ENCODE measurements at regions not wholly inside any gene's neighbourhood (a gene's known extent, or its start where the extent isn't known, plus 50 kb on each side); places are given as distances from the start of the nearest gene placed in this dataset.
"Not testable (repeated sequence)": the region's sequence is repeated elsewhere in the genome, so short reads cannot be mapped to it uniquely, and the experiment has no call there.

- DNase-seq, result no peak
Observed at GRCh38 chr6:80535914-80536565, 429.6 kb downstream of the BCKDHB start.

GRCh38 chr6:80531681-80532619 lies 425.5 kb downstream of the BCKDHB start:
- no peak for DNase-seq

- no peak for DNase-seq
Observed at GRCh38 chr6:80530103-80530502, 423.6 kb downstream of the BCKDHB start.

GRCh38 chr6:80528115-80528514 lies 421.6 kb downstream of the BCKDHB start:
- no peak for DNase-seq

GRCh38 chr6:80527552-80528052 lies 421.1 kb downstream of the BCKDHB start:
- DNase-seq, result no peak

- DNase-seq, result no peak
Observed at GRCh38 chr6:80523531-80523997, 417.1 kb downstream of the BCKDHB start.

GRCh38 chr6:80523010-80523409 lies 416.5 kb downstream of the BCKDHB start:
- DNase-seq, result no peak

- no peak for DNase-seq
Observed at GRCh38 chr6:80522576-80522975, 416.1 kb downstream of the BCKDHB start.

GRCh38 chr6:80519811-80520594 lies 413.5 kb downstream of the BCKDHB start:
- no peak for DNase-seq

- no peak for DNase-seq
Observed at GRCh38 chr6:80517525-80517924, 411.1 kb downstream of the BCKDHB start.

- not testable (repeated sequence) for DNase-seq
Observed at GRCh38 chr6:80510521-80510920, 404.1 kb downstream of the BCKDHB start.

- DNase-seq, result no peak
Observed at GRCh38 chr6:80508885-80509630, 402.6 kb downstream of the BCKDHB start.

GRCh38 chr6:80504882-80505281 lies 398.4 kb downstream of the BCKDHB start:
- DNase-seq, result no peak

GRCh38 chr6:80503660-80504059 lies 397.2 kb downstream of the BCKDHB start:
- no peak for DNase-seq

GRCh38 chr6:80502871-80503270 lies 396.4 kb downstream of the BCKDHB start:
- DNase-seq, result no peak

- no peak for DNase-seq
Observed at GRCh38 chr6:80501636-80502035, 395.2 kb downstream of the BCKDHB start.

- not testable (repeated sequence) for DNase-seq
Observed at GRCh38 chr6:80497696-80498486, 391.4 kb downstream of the BCKDHB start.

GRCh38 chr6:80489911-80490635 lies 383.6 kb downstream of the BCKDHB start:
- no peak for DNase-seq

- no peak for DNase-seq
Observed at GRCh38 chr6:80488190-80488589, 381.7 kb downstream of the BCKDHB start.

GRCh38 chr6:80485494-80485893 lies 379.0 kb downstream of the BCKDHB start:
- DNase-seq, result not testable (repeated sequence)

GRCh38 chr6:80482056-80482455 lies 375.6 kb downstream of the BCKDHB start:
- no peak for DNase-seq
